Trophoblast cell (in vitro differentiated cells and primary cell): ENCODE measurements at regions not wholly inside any gene's neighbourhood (a gene's known extent, or its start where the extent isn't known, plus 50 kb on each side); places are given as distances from the start of the nearest gene placed in this dataset.

Experiments
- DNase-seq, 2 donors: peaks; one replicate each; pipeline ENCODE4 v3.0.0-alpha.2; 2016
- H2AFZ ChIP-seq: 2 replicates; pipeline ENCODE4 v1.6.1; 2013; ENCODE audit warnings: low read length, moderate library complexity, mild to moderate bottlenecking; ENCODE audit not compliant: insufficient read depth, poor library complexity
- H2AK5ac ChIP-seq: 2 replicates; pipeline ENCODE4 v1.6.1; 2013; ENCODE audit warnings: mild to moderate bottlenecking, low read length
- H2BK120ac ChIP-seq: 2 replicates; pipeline ENCODE4 v1.6.1; 2013; ENCODE audit warnings: low read length, mild to moderate bottlenecking, moderate library complexity; ENCODE audit not compliant: insufficient read depth, poor library complexity
- H2BK12ac ChIP-seq: 2 replicates; pipeline ENCODE4 v1.6.1; 2013; ENCODE audit warnings: mild to moderate bottlenecking, low read length, moderate library complexity
- H2BK5ac ChIP-seq: 2 replicates; pipeline ENCODE4 v1.6.1; 2013; ENCODE audit warnings: low read length, low read depth, moderate library complexity, mild to moderate bottlenecking; ENCODE audit not compliant: poor library complexity
- H3K14ac ChIP-seq: 2 replicates; pipeline ENCODE4 v1.6.1; 2013; ENCODE audit warnings: mild to moderate bottlenecking, low read length
- H3K18ac ChIP-seq: 2 replicates; pipeline ENCODE4 v1.6.1; 2013; ENCODE audit warnings: mild to moderate bottlenecking, low read length
- H3K23ac ChIP-seq: 2 replicates; pipeline ENCODE4 v1.6.1; 2013; ENCODE audit warnings: low read length
- H3K27ac ChIP-seq: 2 replicates; pipeline ENCODE4 v1.5.1; 2013; ENCODE audit warnings: low read depth, mild to moderate bottlenecking, inconsistent platforms, low read length, moderate library complexity
- H3K27me3 ChIP-seq: 2 replicates; pipeline ENCODE4 v1.6.1; 2013; ENCODE audit warnings: inconsistent platforms, mild to moderate bottlenecking, low read length, moderate library complexity; ENCODE audit not compliant: insufficient read depth
- H3K36me3 ChIP-seq, 2 experiments: 1 replicate in 1 of 2; 2 replicates in 1 of 2; pipeline ENCODE4 v1.6.1; 2013; ENCODE audit warnings: low read length in 2 of 2, mild to moderate bottlenecking in 2 of 2, moderate library complexity in 1 of 2; ENCODE audit not compliant: insufficient read depth in 2 of 2, control insufficient read depth in 1 of 2
- H3K4ac ChIP-seq: 2 replicates; pipeline ENCODE4 v1.6.1; 2013; ENCODE audit warnings: low read depth, mild to moderate bottlenecking, low read length, moderate library complexity
- H3K4me1 ChIP-seq, 2 experiments: 1 replicate in 1 of 2; 2 replicates in 1 of 2; pipeline ENCODE4 v1.6.1; 2013; ENCODE audit warnings: low read length in 2 of 2, mild to moderate bottlenecking in 2 of 2, moderate library complexity in 1 of 2; ENCODE audit not compliant: insufficient read depth in 2 of 2, control insufficient read depth in 1 of 2
- H3K4me2 ChIP-seq: 2 replicates; pipeline ENCODE4 v1.6.1; 2013; ENCODE audit warnings: inconsistent platforms, mild to moderate bottlenecking, low read length, moderate library complexity
- H3K4me3 ChIP-seq: 2 replicates; pipeline ENCODE4 v1.5.1; 2013; ENCODE audit warnings: mild to moderate bottlenecking, low read depth, low read length, inconsistent platforms
- H3K79me1 ChIP-seq: one replicate; pipeline ENCODE4 v1.6.1; 2013; ENCODE audit warnings: low read length
- H3K79me2 ChIP-seq: 2 replicates; pipeline ENCODE4 v1.6.1; 2013; ENCODE audit warnings: low read length, mild to moderate bottlenecking; ENCODE audit not compliant: control insufficient read depth, insufficient read depth, poor library complexity
- H3K9ac ChIP-seq: 2 replicates; pipeline ENCODE4 v1.6.1; 2013; ENCODE audit warnings: mild to moderate bottlenecking, low read length
- H3K9me3 ChIP-seq: 2 replicates; pipeline ENCODE4 v1.6.1; 2013; ENCODE audit warnings: low read depth, mild to moderate bottlenecking, control low read depth, inconsistent platforms, low read length; ENCODE audit not compliant: insufficient read depth
- H4K12ac ChIP-seq: 2 replicates; pipeline ENCODE4 v1.6.1; 2013; ENCODE audit warnings: low read depth, mild to moderate bottlenecking, low read length, moderate library complexity
- H4K8ac ChIP-seq: 2 replicates; pipeline ENCODE4 v1.6.1; 2013; ENCODE audit warnings: low read depth, mild to moderate bottlenecking, low read length, moderate library complexity
- H4K91ac ChIP-seq: one replicate; pipeline ENCODE4 v1.6.1; 2013; ENCODE audit warnings: low read depth, mild to moderate bottlenecking, low read length, moderate library complexity
- WGBS: extraction: QIAGEN DNeasy Blood & Tissue Kit; methylation state at CpG from one replicate; pipeline ENCODE4 v1.1.7; 2013; ENCODE audit warnings: missing lambda C conversion rate; ENCODE audit not compliant: insufficient read length, insufficient coverage; ENCODE audit errors: extremely low coverage; 5-methylcytosine and 5-hydroxymethylcytosine counted together

DNA sequence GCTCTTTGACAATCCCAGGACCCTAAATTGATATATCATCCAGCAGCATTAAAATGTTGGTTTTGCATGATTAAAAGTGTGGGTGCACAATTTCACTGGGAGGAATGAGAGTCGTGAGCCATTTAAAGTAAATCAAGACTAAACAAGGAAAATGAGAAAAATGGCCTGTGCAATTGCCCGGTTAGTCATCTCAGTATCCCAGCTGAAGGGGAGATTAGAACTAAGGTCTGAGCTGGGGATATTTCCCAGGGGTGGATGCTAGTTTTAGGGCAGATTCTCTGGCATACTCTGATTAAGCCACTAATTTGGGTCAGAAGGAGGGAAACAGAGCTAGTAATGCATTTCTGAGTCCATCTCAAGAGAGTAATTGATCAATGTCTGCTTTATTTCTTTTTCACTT is 177.2 kb downstream of the EN1 start:
- no CpG with 5 or more reads among the region's 2 CpGs for WGBS
- no peak overlapping the region for H2AK5ac ChIP-seq
- no peak overlapping the region for H3K23ac ChIP-seq
- H3K79me2 ChIP-seq, result no peaks in the 10 kb centered on the region
- no peak for DNase-seq
- no peak overlapping the region for H3K18ac ChIP-seq
- H3K4me3 ChIP-seq, result no peak overlapping the region
- H2BK5ac ChIP-seq, result no peak overlapping the region
- H4K12ac ChIP-seq, result no peak overlapping the region
- H3K9me3 ChIP-seq, result no peaks in the 10 kb centered on the region
- H3K4ac ChIP-seq, result no peak overlapping the region
- no peak overlapping the region for H4K8ac ChIP-seq
- H3K14ac ChIP-seq, result no peak overlapping the region
- no peak overlapping the region for H3K4me2 ChIP-seq
- no peak overlapping the region for H3K27ac ChIP-seq
- H3K27me3 ChIP-seq, result no peaks in the 10 kb centered on the region
- H2BK120ac ChIP-seq, result no peak overlapping the region
- H2AFZ ChIP-seq, result no peak overlapping the region
- H4K91ac ChIP-seq, result no peak overlapping the region
- peaks cover 2 to 6% of the 10 kb centered on the region in 2 experiments for H3K4me1 ChIP-seq
- H2BK12ac ChIP-seq, result no peak overlapping the region
- no peak overlapping the region for H3K9ac ChIP-seq
- H3K79me1 ChIP-seq, result peaks cover 3% of the 10 kb centered on the region
- H3K36me3 ChIP-seq, result no peaks in the 10 kb centered on the region

- Histone ChIP-seq H2BK12ac (no peak overlapping the region), H3K9ac (no peak overlapping the region), H3K4me3 (no peak overlapping the region), H2AK5ac (no peak overlapping the region), H3K4me2 (no peak overlapping the region), H3K27me3 (no peaks in the 10 kb centered on the region), H3K23ac (no peak overlapping the region), H3K9me3 (no peaks in the 10 kb centered on the region), H3K4ac (no peak overlapping the region), H2BK5ac (no peak overlapping the region), H4K8ac (no peak overlapping the region), H3K18ac (no peak overlapping the region), H3K4me1 (peaks cover 2 to 6% of the 10 kb centered on the region in 2 experiments), H2BK120ac (no peak overlapping the region), H3K79me2 (no peaks in the 10 kb centered on the region), H3K27ac (no peak overlapping the region), H3K36me3 (no peaks in the 10 kb centered on the region), H4K12ac (no peak overlapping the region), H2AFZ (no peak overlapping the region), H3K14ac (no peak overlapping the region), H4K91ac (peak overlapping the region; percentile 26), H3K79me1 (peaks cover 3% of the 10 kb centered on the region)
- DNase-seq, result no peak
Observed at GRCh38 chr2:118669654-118670053, 177.8 kb downstream of the EN1 start.

DNA sequence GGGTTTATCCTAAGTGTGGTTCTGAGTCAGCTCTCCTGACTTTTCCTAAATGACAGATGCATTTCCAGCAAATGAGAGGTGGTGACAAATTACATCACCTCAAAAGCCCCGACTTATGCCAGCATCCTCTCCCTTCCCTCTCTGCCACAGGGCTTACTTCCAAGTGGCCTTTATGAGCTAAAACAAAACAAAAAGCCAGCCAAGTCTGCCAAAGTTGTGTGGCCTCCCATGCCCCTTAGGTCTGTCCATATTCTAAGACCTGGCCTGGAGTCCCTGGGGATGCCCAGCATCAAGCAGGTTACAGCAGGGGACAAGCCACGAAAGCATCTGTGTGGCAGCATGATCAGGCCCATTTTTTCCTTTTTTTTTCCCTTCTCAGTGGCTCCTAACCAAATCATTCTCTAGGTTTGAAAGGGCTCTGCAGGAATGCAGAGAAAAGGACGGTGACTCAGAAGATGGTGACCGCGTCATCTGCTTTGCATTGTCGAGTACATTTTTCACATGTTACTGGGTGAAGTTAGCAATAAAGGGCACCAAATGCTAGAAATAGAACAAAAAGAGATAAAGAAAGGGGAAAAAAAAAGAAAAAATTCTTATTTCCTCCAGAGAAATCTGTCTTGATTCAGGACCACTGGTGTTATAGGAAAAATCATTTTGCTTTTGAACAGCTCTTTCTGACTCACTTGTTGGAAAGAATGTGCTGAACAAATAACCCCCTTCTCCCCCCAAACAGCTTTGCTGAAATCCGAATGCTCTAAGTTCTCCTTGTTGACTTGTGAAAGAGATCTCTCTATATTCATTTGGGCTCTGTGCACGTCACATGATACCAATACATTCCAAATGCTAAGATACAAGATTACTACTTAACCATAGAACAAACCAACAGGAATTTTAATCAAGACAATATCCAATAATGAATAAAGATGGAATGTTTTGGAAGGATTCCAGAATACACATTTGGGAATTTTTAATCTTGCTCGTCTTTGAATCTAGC is 178.7 kb downstream of the EN1 start:
- H4K8ac ChIP-seq, result no peak overlapping the region
- H2BK12ac ChIP-seq, result no peak overlapping the region
- H3K18ac ChIP-seq, result no peak overlapping the region
- peak; percentile 73 to 76 for DNase-seq
- H2AFZ ChIP-seq, result no peak overlapping the region
- H3K36me3 ChIP-seq, result no peaks in the 10 kb centered on the region
- H3K14ac ChIP-seq, result peak overlapping the region; percentile 41
- H3K27ac ChIP-seq, result peak overlapping the region; percentile 46
- H3K23ac ChIP-seq, result no peak overlapping the region
- H3K4me2 ChIP-seq, result no peak overlapping the region
- H3K9ac ChIP-seq, result no peak overlapping the region
- no CpG with 5 or more reads among the region's 9 CpGs for WGBS
- H2AK5ac ChIP-seq, result no peak overlapping the region
- H4K12ac ChIP-seq, result no peak overlapping the region
- no peak overlapping the region for H3K4ac ChIP-seq
- H3K79me2 ChIP-seq, result no peaks in the 10 kb centered on the region
- peaks cover 2 to 6% of the 10 kb centered on the region in 2 experiments for H3K4me1 ChIP-seq
- H3K79me1 ChIP-seq, result peaks cover 3% of the 10 kb centered on the region
- H4K91ac ChIP-seq, result peak overlapping the region; percentile 50
- no peaks in the 10 kb centered on the region for H3K9me3 ChIP-seq
- no peaks in the 10 kb centered on the region for H3K27me3 ChIP-seq
- H2BK120ac ChIP-seq, result no peak overlapping the region
- no peak overlapping the region for H3K4me3 ChIP-seq
- H2BK5ac ChIP-seq, result peak overlapping the region; percentile 15

GRCh38 chr2:118667964-118668363 is 179.5 kb downstream of the EN1 start:
- Histone ChIP-seq H3K79me1 (peaks cover 3% of the 10 kb centered on the region), H3K79me2 (no peaks in the 10 kb centered on the region), H3K27me3 (no peaks in the 10 kb centered on the region), H2BK12ac (peak overlapping the region; percentile 63), H3K14ac (peak overlapping the region; percentile 31), H3K18ac (no peak overlapping the region), H3K4me3 (no peak overlapping the region), H4K12ac (no peak overlapping the region), H3K36me3 (no peaks in the 10 kb centered on the region), H2BK120ac (no peak overlapping the region), H3K4me1 (peaks cover 2 to 6% of the 10 kb centered on the region in 2 experiments), H3K23ac (no peak overlapping the region), H4K91ac (peak overlapping the region; percentile 50), H3K9ac (no peak overlapping the region), H3K4ac (peak overlapping the region; percentile 25), H3K27ac (no peak overlapping the region), H2AFZ (no peak overlapping the region), H3K9me3 (no peaks in the 10 kb centered on the region), H2AK5ac (peak overlapping the region; percentile 52), H2BK5ac (peak overlapping the region; percentile 15), H4K8ac (no peak overlapping the region), H3K4me2 (no peak overlapping the region)
- WGBS, result no CpG with 5 or more reads among the region's 6 CpGs
- DNase-seq, result no peak
